AG20443 (cell line): ENCODE measurements at regions not wholly inside any gene's neighbourhood (a gene's known extent, or its start where the extent isn't known, plus 50 kb on each side); places are given as distances from the start of the nearest gene placed in this dataset.

Source experiments
- DNase-seq: peaks from one replicate; pipeline ENCODE4 v3.0.0; 2012; ENCODE audit warnings: low spot score, mixed read lengths

DNA sequence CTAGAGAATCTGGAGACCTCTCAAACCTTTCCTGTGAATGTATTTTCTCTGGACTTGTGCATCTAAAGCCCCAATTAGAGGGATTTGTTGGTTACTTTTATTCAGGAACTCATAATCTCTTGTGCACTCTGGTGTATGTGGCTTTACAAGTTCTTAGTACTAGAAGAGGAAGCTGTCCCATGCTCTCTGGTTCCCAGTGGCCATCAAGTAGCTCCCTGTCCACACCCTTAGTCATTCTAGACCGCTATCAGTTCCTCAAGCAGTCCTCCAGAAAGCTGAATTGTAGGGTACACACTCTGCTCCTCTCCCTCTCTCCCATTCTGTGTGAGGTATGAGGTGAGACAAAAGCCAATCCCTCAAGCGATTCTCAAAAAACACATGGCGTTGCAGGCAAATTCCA lies 470.3 kb downstream of the PTPRC start:
- no peak for DNase-seq

DNA sequence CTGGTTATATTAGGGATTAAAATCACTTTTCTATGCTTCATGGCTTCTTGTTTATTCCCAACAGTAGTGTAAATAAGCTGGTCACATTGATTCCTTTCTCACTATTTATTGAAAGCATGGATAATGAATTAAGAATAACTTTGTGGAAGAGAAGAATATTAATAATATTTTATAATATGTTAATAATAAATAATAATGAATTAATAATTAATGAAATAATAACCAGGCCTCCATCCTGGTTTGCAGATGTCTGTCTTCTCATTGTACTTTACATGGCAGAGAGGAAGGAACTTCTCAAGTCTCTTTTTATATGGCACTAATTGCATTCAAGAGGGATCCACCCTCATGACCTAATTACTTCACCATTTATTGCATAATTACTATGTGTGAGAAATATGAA lies 473.5 kb downstream of the PTPRC start:
- no peak for DNase-seq

DNA sequence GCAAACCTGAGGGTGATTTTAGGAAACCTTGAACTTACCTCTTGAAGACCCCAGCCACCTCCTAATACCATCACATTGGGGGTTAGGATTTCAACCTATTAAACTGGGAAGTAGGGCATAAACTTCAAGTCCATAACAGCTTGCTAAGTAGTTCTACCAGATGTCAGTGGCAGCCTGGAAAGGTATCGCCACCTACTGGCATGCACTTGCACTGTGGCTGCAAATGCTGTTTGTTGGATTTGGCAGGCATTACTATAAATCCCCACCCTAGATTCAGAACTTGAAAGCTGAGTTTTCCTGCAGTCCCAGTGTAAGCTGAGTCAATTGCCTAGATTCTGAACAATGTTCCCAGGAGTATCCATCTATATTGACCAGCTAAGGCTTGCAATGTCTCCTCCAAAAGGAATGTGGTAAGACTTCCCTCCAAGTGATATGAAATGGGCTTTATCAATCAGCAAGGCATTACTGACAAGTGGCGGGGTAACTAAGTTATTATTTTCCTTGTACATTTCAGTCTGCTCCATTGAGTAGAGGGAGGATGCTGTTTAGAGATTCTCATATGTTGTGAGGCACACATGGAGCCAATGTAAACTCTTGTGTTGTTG lies 474.5 kb downstream of the PTPRC start:
- DNase-seq, result peak; percentile 37

DNA sequence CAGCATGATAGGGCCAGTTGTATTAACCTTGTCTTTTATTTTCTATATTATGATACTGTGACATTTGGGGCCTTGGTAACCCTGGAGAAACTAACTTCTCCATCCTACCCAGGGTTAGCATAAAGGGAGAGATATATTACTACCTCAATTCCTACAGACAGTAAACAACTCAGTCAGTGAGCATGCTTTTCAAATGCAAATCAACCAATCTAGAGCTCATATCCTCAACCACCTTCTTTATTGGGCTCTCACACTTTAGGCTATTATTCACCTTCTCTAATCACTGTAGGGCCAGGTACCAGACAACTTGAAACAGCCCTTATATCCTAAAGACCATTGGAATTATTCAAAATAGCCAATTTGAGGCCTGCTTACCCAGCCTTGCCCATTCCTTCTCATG lies 477.6 kb downstream of the PTPRC start:
- DNase-seq, result no peak

DNA sequence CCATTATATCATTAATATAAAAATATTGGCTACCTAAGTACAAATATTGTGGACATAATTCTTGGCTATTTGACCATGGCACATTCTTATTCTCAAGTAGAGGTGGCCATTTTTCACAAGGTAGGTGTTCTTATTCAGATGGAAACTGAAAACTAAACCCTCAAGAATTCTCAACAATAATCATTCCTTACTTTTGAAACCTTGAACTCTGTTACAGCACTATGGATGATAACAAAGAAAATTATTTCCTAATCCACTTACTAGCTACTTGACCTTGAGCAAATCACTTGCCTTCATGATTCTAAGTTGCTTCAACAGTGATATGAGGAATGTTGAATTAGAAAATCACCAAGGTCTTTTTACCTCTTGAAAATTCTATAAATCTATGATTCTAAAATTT lies 482.2 kb downstream of the PTPRC start:
- DNase-seq, result no peak

DNA sequence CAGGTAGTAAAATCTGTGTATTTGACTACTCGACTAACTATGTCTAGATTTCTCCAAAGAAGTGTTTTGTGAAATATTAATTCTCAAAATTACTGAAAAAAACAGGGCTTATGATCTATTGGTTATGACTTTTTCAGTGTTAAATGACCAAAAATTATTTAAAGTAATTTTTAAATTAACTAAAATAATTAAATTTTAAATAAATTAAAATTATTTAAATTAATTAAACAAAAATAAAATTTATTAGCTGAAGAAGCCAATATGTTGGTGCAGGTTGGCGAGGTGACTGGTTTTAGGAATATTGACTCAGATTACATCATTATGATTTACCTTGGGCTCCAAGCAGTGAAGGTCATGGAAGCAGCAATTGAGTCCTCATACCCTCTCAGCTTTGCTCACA lies 483.2 kb downstream of the PTPRC start:
- DNase-seq, result no peak

DNA sequence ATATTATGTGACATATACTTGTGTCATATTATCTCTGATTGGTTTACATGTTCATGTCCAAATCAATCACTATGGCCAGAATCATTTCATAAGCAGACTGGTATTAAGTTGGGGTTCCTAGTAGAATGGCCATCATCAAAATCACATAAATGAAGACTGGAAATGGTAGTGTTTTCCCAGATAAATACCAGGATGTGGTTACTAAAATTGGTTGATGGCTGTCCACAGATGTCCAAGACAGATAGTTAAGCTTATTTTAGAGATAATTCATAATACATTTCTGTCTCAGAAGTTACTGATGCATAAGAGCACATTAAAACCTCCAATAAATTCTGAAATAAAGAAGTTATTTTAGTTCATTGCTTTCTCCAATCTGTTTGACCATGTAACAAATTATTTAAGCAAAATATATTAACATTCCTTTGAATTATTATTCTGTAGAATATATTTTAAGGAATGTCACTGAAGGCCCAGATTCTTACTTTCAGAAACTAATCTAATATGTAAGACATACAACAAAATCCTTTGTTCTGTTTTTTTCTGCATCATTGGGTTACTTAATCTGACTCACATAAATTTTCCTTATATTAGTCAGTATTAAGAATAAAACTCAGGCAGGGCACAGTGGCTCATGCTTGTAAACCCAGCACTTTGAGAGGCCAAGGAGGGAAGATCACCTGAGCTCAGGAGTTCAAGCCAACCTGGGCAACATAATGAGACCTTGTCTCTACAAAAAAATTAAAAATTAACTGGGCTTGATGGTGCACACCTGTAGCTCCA lies 483.9 kb downstream of the PTPRC start:
- DNase-seq, result no peak

DNA sequence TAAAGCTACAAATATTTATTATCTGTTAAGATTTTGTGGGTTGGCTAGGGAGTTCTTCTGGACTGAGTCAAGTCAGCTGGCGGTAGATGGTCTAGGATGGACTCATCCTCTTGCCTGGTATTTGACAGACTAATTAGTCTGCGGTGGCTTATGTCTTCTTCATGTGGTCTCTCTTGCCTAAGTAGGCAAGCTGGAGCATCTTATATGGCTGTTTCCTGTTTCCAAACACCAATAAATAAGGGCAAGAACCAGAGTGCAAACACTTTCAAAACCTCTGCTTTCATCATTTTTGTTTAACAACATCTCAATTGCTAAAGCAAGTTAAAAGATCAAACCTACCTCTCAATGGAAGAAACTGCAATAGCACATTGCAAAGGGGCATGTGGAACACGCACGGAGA lies 484.8 kb downstream of the PTPRC start:
- DNase-seq, result peak; percentile 49

DNA sequence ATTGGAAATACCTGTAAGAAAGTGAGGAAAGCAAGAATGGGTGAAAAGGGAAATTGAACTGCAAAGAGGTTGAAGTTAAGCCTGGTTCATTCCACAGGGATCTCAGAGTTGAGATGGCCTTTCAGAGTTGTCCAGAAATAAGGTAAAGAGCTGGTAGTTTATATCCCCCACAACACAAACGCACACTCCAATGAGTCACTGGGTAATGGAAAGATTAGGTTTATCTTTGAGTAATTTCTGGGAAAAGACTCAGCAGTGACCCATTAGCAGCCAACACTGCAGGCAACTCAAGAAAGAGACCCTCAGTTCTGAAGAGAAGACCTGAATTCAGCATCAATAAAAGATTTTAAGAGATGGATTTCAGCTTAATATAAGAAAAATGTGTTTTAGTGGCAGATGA lies 485.5 kb downstream of the PTPRC start:
- no peak for DNase-seq

DNA sequence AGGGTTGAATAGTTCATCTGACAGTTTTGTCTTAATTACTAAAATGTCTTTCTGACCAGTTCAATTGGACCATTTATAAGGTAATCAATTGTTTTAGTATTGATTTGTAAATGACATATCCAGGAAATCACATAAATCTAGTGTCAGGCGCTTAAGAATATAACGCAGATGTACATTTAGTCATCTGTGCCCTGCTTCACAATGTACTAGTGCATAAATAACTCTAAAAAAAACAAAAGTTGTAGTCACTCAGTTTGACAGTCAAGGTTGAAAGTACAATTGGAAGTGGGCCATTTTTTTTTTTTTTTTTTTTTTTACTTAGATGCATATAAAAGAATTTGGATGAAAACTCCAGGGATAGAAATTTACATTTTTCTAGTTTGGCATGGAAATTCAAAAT lies 490.4 kb downstream of the PTPRC start:
- DNase-seq, result no peak

DNA sequence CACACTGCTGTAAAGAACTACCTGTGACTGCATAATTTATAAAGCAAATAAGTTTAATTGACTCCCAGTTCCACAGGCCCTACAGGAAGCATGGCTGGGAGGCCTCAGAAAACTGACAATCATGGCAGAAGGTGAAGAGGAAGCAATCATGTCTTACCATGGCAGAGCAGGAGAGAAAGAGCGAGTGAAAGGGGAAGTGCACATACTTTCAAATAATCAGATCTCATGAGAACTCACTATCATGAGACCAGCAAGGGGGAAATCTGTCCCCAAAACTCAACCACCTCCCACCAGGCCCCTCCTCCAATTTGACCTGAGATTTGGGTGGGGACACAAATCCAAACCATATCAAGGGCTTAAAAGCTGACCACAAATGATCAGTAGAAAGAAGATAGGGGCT lies 493.2 kb downstream of the PTPRC start:
- DNase-seq, result no peak

DNA sequence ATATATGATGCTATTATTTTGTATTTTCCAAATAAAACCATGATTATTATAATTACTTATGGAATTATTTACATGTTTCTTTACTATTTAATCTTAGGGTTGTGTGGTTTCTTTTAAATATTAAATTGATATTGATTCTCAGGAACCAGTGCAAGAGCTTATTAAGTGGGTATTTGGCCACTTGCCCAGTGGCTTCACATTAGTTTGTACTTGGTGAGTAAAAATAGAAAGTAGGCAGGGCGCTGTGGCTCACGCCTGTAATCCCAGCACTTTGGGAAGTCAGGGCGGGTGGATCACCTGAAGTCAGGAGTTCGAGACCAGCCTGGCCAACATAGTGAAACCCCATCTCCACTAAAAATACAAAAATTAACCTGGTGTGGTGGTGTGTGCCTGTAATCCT lies 497.1 kb downstream of the PTPRC start:
- DNase-seq, result no peak

DNA sequence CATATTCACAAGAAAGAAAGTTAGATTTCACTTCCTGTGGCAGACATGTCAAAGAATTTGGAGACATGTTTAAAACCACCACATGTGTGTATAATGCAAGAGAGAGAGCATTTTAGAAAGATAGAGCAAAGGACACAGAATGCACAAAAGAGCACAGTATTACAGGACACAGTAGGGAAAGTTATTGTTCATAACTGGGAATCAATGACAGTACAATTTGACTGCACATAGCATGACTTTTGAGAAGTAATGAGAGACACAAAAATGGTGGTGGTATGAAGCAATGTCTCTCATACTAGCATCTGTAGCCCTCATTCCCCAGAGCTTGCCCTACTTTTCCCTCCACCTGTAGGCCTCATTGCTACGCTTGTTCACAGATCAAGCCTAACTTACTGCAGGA lies 499.2 kb downstream of the PTPRC start:
- DNase-seq, result no peak

DNA sequence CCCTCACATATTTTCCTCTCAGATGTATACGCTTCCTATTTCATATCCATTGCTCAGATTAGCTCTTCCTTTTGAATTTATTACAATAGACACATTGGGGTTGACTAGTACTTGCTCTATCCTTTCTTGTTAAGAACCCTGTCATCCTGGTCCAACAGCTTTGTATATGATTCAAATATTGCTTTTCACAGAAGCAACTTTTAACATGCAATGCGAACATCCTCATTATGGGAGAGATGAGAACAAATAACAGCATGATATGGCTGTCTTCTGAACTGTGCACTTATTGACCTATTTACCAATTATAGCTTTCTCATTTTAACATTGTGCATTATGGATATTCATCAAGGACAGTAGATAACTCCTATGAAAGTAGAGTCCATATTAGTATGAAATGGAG lies 510.8 kb downstream of the PTPRC start:
- DNase-seq, result no peak

DNA sequence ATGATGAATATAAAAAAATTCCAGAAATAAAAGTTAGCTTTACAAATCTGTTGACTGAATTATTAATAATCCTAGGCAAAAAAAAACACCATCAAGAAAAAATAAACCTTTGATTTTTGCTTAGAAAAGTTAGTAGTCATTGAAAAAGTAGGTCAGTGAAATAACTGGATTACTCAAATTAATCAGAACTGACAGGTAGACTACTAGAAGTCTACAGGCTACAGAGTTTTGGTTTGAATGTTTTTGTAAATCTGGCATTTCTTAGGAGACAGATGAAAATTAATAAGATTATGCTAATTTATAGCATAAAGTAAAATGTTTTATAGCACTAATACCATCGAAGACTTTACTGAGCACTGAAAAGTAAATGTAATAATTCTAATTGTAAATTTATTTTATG lies 511.9 kb downstream of the PTPRC start:
- DNase-seq, result no peak

DNA sequence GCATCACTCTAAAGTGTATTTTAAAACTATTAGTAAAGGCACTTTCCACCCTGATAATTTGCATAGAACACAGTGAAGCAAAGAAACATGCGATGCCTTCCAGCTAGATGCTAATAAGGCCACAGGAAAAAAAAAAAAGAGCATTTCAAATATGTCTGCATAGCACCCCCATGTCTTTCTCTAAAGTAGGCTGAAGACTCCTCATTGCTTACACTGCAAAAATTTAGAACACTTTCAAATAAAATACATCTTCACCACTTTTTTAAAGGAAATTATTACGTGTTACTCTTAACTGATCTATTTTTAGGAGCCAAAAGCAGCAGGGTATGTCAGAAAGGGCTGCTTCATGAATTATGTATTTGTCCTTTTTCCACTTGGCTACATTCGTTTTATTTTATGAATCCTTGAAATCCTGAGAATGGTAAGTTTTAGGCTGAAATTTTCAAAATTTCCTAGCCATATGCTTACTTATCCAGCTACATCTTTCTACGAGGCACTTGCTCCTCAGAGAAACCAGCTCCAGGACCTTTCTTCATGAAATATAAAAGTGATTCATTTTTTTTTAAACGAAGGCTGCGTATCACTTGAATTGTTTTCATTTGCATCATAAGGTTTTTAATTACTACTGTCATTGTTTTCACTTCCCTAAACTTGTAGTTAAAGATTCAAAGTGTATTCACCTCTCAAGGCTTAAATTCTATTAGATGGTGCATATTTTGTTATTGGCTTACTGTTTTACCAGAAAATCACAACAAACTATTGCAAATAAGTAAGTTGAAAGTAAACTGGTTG lies 513.0 kb downstream of the PTPRC start:
- DNase-seq, result no peak

DNA sequence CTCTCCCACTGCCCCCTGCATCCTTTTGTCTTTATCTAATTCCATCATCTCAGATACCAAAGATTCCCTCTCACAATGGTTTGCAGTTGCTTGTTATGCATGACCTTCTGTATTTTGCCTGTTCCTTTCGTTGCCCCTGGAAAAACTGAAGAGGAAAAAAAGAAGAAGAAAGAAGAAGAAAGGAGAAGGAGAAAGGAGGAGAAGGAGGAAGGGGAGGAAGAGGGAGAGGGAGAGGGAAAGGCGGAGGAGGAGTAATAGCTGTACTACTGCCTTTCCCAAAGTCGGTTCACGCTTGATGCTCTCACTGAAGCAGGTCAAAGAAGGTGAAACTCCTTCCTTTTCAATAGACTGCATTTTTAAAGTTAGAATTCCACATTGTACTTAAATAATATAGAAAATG lies 513.8 kb downstream of the PTPRC start:
- no peak for DNase-seq

DNA sequence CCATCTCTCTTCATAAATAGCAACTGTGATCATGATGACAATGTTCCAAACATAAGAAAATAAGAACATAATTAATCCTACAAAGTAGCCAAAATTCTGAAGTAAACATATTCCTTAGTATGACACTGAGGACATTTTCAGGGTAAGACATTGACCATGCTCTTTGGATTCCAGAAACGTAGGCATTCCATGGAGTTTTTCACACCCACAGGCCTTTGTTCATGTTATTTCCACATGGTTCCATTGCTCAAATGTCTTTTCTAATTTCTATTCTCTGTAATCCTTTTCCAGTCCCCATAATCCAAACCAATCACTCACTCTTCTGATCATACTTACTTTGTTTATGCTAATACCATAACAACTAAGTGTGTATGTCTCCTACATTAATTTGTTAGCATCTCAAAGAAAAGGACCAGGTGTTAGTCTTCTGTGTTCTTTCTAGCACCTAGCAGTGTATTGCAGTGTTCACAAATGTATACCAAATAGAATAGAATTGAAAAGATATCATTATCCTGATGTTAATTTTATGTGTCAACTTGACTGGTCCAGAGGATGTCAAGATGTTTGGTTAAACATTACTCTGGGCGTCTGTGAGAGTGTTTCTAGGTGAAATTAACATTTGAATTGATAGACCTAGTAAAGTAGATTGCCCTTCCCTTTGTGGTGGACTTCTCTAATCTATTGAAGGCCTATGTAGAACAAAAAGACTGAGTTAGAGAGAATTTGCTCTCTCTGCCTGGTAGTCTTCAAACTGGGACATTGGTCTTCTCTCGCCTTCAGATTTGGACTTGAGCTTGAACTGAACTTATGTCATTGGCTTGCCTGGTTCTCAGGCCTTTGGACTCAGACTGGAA lies 516.6 kb downstream of the PTPRC start:
- DNase-seq, result no peak

DNA sequence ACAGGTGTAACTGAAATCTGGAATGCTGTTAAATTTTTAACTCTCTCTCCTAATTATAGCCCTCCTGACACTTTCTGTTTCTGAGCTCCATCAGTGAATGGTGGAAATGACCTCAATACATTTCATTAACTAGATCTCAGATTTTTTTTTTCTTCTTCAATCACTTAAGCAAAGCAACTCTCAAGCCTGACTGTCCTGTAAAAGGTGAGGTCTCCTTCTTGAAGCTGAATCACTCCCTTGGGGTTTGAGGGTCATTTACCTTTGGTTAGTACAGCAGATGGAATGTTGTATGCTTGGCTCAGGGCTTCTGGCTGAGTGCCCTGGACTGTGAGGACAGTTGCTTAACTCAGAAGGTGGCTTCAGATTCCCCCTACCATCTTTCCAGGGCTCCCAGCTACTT lies 518.7 kb downstream of the PTPRC start:
- DNase-seq, result no peak

DNA sequence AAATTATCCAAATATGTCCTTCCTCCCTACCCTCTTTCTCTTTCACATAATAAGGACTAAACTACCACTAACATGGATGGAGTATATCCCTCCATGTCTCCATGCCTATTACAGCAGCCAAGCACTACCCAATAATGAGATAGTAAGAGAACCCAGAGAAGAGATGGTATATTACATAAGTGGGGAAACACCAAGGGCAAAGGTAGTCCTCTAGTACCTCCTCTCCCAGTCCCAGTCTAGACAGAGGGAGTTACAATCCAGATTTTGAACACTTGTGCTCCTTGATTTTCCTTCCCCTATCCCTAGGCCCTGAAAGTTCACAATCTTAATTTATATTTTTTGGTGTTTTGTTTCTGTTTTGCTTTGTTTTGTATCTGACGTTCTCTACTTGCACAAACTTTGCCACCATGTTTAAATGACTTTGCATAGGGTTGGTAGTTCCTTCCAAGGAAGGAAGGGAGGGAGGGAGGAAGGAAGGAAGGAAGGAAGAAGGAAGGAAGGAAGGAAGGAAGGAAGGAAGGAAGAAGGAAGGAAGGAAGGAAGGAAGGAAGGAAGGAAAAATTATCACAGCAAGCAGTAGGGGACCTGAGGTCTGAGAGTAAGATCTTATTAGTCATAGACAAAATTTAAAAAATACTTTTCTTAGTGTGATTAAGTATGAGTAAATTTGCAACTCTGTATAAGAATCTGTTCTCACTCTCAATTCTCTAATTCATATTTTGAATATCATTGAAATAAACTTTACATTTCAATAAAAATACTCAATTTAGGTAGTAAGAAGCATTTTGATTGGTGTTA lies 521.9 kb downstream of the PTPRC start:
- DNase-seq, result no peak

DNA sequence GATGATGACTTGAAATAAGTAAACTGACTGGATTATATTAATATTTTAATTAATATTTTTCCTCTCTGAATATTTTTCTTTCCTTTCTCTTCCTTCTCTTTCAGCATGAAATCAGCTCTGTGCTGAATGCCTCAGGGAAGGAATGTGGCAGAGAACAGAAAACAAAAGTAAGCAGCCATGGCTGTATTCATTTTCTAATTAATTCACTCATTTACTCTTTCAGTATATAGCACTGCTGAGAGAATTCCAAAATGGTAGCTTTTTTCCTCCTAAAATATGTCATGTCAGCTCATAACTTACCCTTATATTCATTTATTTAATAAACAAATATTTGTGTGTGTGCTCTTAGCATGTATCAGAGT lies 522.5 kb downstream of the PTPRC start:
- no peak for DNase-seq
